ENCODE measurements at regions not wholly inside any gene's neighbourhood (a gene's known extent, or its start where the extent isn't known, plus 50 kb on each side); places are given as distances from the start of the nearest gene placed in this dataset.
A peak's percentile ranks its signal among the peaks of the same experiment; 100 is the strongest.
"Not testable (repeated sequence)": the region's sequence is repeated elsewhere in the genome, so short reads cannot be mapped to it uniquely, and the experiment has no call there.

DNA sequence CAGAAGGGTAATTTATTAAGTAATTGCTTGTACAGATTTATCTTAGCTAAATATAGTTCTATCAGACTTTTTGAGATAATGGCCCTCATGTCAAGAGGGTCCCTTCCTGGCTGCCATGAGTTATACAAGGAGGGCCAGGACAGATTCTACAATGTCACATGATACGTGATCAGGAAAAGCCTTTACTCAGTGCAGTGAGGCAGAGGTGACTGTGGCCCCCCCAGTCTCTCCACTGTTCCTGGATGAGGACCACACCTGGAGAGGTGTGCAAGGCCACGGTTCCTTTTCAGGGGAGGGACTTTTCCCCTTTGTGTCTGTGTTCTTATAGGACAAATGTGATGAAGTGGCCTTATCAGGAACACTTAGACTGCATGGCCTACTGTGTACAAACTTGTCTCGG lies 54.3 kb upstream of the LRCH1 start:
- no peak for DNase-seq (ENCODE audit: low spot score)
- TF ChIP-seq, protein P1, sequence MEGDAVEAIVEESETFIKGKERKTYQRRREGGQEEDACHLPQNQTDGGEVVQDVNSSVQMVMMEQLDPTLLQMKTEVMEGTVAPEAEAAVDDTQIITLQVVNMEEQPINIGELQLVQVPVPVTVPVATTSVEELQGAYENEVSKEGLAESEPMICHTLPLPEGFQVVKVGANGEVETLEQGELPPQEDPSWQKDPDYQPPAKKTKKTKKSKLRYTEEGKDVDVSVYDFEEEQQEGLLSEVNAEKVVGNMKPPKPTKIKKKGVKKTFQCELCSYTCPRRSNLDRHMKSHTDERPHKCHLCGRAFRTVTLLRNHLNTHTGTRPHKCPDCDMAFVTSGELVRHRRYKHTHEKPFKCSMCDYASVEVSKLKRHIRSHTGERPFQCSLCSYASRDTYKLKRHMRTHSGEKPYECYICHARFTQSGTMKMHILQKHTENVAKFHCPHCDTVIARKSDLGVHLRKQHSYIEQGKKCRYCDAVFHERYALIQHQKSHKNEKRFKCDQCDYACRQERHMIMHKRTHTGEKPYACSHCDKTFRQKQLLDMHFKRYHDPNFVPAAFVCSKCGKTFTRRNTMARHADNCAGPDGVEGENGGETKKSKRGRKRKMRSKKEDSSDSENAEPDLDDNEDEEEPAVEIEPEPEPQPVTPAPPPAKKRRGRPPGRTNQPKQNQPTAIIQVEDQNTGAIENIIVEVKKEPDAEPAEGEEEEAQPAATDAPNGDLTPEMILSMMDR (IDR thresholded peaks at IDR 0.05) = no peak
- Histone ChIP-seq H3K4me3 (no peak overlapping the region), H3K27ac (no peak overlapping the region)

DNA sequence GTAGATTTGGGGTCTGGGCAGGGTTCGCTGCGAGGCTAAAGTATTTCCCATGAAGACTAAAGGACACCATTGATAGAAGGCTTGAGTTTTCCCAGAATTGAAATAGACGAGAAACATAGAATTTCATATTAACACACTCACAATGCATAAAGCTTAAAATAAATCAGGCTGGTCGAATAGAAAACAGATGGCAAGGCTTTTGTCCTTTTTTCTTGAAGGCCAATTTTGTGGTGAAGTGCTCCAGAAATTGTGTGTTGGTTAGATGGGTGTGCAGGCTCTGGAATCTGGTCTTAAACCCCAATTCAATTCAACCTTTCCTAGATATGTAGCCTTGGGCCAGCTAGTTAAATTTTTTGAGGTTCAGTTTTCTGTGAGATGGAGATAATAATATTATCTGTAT lies 56.9 kb upstream of the LRCH1 start:
- no peak for DNase-seq (ENCODE audit: low spot score)
- Histone ChIP-seq H3K27ac (no peak overlapping the region), H3K4me3 (no peak overlapping the region)
- TF ChIP-seq, protein P1 (IDR thresholded peaks at IDR 0.05) = no peak

DNA sequence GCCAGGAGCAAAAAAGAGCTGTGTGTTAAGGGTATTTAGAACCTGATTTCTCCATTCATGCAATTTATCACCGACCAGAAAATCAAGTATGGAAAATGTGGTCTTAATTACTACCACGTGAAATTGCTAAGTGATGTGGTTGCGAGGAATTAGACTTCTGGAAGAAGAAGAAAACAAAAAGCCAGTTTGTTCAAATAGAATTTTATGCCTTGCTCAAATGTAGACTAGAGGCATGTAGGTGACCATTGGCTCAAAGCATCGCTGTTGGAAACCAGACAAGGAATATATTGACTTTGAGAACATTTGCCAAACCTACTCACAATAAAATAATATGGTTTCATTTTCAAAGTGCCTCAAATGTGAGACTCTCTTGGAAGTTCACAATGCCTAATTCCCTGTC lies 57.3 kb upstream of the LRCH1 start:
- TF ChIP-seq, protein P1 (IDR thresholded peaks at IDR 0.05) = no peak
- DNase-seq (ENCODE audit: low spot score) = no peak
- no peak overlapping the region for H3K4me3 ChIP-seq

DNA sequence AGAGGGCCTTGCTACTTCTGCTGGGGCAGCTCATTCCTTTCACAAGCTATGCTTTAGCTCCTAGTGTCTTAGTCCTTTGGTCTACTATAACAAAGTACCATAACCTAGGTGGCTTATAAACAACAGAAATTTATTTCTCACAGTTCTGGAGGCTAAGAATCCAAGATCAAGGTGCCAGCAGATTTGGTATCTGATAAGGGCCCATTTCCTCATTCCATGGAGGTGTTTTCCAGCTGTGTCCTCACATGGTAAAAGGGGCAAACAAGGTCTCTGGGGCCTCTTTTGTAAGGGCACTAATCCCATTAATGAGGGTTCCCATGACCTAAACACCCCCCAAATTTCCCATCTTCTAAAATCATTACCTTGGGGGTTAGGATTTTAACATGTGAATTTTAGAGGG lies 57.9 kb upstream of the LRCH1 start:
- TF ChIP-seq, protein P1 (IDR thresholded peaks at IDR 0.05) = no peak
- DNase-seq (ENCODE audit: low spot score) = no peak
- Histone ChIP-seq H3K4me3 (no peak overlapping the region), H3K27ac (no peak overlapping the region)

More for the DNA sequence above, 57.3 kb upstream of the LRCH1 start:
- no peak overlapping the region for H3K27ac ChIP-seq

DNA sequence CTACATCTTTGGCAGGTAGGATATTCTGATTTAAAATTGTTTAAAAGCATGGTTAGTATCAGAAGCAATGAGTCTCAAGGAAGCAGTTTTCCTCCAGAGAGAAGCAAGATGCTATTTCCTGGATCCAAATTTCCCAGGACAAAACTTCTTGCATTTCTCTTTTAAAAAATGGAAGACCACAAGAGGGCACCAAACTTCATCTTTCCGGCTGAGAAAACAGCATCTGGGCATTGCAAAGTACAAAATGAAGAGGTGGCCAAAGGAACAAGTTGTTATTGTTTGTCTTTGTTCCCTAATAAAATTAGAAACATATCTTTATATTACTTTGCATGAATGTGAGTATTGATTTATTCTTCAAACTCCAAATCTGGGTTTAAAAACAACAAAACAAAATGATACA lies 60.0 kb upstream of the LRCH1 start:
- DNase-seq (ENCODE audit: low spot score) = no peak
- no peak overlapping the region for H3K4me3 ChIP-seq
- H3K27ac ChIP-seq = no peak overlapping the region
- TF ChIP-seq, protein P1 (IDR thresholded peaks at IDR 0.05) = peak; percentile 45

DNA sequence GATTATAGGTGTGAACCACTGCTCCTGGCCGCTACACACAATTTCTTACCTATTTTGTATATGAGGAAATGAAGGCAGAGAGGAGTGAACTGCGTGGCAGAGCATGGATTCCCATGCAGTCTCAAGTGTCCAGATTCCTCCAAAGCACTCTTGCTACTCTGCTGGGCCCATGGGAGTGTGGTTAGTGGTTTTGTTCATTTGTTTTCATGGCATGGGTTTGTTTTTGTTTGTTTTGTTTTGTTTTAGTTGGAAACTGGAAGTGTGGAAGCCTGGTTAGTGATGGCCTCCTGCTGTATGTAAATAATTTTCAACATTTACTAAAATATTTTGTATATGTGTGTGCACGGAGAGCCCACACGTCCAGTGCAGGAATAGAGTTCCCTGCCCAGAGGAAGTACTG lies 61.3 kb upstream of the LRCH1 start:
- no peak overlapping the region for H3K4me3 ChIP-seq
- no peak overlapping the region for H3K27ac ChIP-seq
- TF ChIP-seq, protein P1 (IDR thresholded peaks at IDR 0.05) = no peak
- no peak for DNase-seq (ENCODE audit: low spot score)

DNA sequence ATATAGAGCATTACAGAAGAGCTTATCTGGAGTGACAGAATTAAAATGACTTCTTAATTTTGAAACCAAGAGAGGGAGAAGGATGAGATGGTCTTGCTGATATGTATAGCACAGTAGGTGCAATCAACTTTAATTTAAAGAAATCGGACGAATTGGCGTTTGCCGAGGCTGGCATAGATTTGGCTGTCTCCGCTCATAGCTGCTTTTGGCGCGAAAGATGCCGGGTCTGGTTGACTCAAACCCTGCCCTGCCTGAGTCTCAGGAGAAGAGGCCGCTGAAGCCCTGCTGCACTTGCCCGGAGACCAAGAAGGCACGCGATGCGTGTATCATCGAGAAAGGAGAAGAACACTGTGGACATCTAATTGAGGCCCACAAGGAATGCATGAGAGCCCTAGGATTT lies 62.3 kb upstream of the LRCH1 start:
- DNase-seq (ENCODE audit: low spot score); H3K4me3 ChIP-seq: not testable (repeated sequence)
- H3K27ac ChIP-seq = peak overlapping the region in 1 of 2 donors; percentile 80

DNA sequence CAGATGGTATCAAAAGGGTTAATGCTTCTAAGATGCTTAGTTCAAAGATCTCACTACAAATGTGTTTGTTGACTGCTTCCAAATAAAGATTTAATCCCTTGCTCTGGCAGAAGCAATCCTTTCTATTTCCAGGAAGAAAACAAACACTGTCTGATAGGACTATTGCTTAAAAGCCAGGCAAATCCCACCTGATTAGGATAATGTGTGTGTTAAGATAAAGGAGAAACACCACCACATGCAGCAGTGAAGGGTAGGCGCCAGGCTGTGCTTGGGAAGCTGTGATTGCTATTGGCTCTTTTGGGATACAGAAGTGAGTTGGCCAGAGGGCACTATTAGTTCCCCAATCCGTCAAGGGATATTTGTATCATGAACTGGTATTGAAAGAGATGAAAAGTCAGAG lies 62.8 kb upstream of the LRCH1 start:
- no peak for DNase-seq (ENCODE audit: low spot score)
- Histone ChIP-seq H3K4me3 (no peak overlapping the region), H3K27ac (peak overlapping the region; percentile 77 to 80)
- TF ChIP-seq, protein P1 (IDR thresholded peaks at IDR 0.05) = no peak

Measured in coronary artery (tissue), 2 donors.